DOHH2 (cell line): ENCODE measurements at regions not wholly inside any gene's neighbourhood (a gene's known extent, or its start where the extent isn't known, plus 50 kb on each side); places are given as distances from the start of the nearest gene placed in this dataset.
"Not testable (repeated sequence)": the region's sequence is repeated elsewhere in the genome, so short reads cannot be mapped to it uniquely, and the experiment has no call there.

Experiments used
- H3F3A ChIP-seq: fragments of 200-600 bp; sonication (generic), shearing (Covaris generic); 2 replicates; pipeline ENCODE4 v1.6.0; 2016; ENCODE audit warnings: antibody characterized with exemption, mild to moderate bottlenecking; ENCODE audit not compliant: control insufficient read depth, insufficient read depth
- H3K27ac ChIP-seq: fragments of 200-600 bp; sonication (generic); 2 replicates; pipeline ENCODE4 v1.5.1; 2014; ENCODE audit warnings: low read depth, mild to moderate bottlenecking, low read length, moderate library complexity
- H3K27me3 ChIP-seq: fragments of 200-600 bp; sonication (generic); 2 replicates; pipeline ENCODE4 v1.6.1; 2014; ENCODE audit warnings: mild to moderate bottlenecking, low read length, mixed read lengths; ENCODE audit not compliant: control insufficient read depth
- H3K36me3 ChIP-seq: fragments of 200-600 bp; sonication (generic); 2 replicates; pipeline ENCODE4 v1.6.1; 2014; ENCODE audit warnings: mild to moderate bottlenecking, low read length, moderate library complexity, mixed read lengths; ENCODE audit not compliant: control insufficient read depth
- H3K4me1 ChIP-seq: fragments of 200-600 bp; sonication (generic); 2 replicates; pipeline ENCODE4 v1.6.1; 2014; ENCODE audit warnings: mild to moderate bottlenecking, low read length, mixed read lengths; ENCODE audit not compliant: control insufficient read depth
- H3K4me2 ChIP-seq: fragments of 200-600 bp; sonication (generic); 2 replicates; pipeline ENCODE4 v1.6.0; 2014; ENCODE audit warnings: mild to moderate bottlenecking, low read length, moderate library complexity
- H3K4me3 ChIP-seq: fragments of 200-600 bp; sonication (generic); 2 replicates; pipeline ENCODE4 v1.5.1; 2014; ENCODE audit warnings: mild to moderate bottlenecking, low read length, mixed read lengths
- H3K79me2 ChIP-seq: fragments of 200-600 bp; sonication (generic); 2 replicates; pipeline ENCODE4 v1.6.1; 2014; ENCODE audit warnings: mild to moderate bottlenecking, low read length, mixed read lengths; ENCODE audit not compliant: control insufficient read depth
- H3K9me2 ChIP-seq: fragments of 200-600 bp; sonication (generic); replicated peaks from 2 replicates; pipeline ENCODE4 v1.6.1; 2014; ENCODE audit warnings: mild to moderate bottlenecking, low read length, mixed read lengths; ENCODE audit not compliant: control insufficient read depth
- H3K9me3 ChIP-seq: fragments of 200-600 bp; sonication (generic); 2 replicates; pipeline ENCODE4 v1.6.1; 2014; ENCODE audit warnings: antibody characterized with exemption, low read length, mixed read lengths; ENCODE audit not compliant: control insufficient read depth, insufficient read depth
- H4K20me1 ChIP-seq: fragments of 200-600 bp; sonication (generic); 2 replicates; pipeline ENCODE4 v1.6.0; 2014; ENCODE audit warnings: low read depth, mild to moderate bottlenecking, antibody characterized with exemption, low read length, moderate library complexity; ENCODE audit not compliant: control insufficient read depth, insufficient read depth
- CTCF ChIP-seq: fragments of 200-600 bp; sonication (generic); IDR thresholded peaks from one replicate; pipeline ENCODE4 v1.5.1; 2014; ENCODE audit warnings: antibody characterized with exemption, mild to moderate bottlenecking, low read depth, low read length; ENCODE audit not compliant: poor library complexity, severe bottlenecking
- EZH2phosphoT487 ChIP-seq: fragments of 200-600 bp; sonication (generic); IDR thresholded peaks from 2 replicates; pipeline ENCODE4 v1.6.1; 2017; ENCODE audit warnings: borderline replicate concordance, mild to moderate bottlenecking, antibody characterized with exemption, low read length, moderate library complexity, mixed read lengths

GRCh38 chr16:31581065-31581464 is 53.4 kb downstream of the AHSP start:
- H3K4me1 ChIP-seq, H3K79me2 ChIP-seq, H3K4me2 ChIP-seq, H3K4me3 ChIP-seq, H3F3A ChIP-seq, H3K36me3 ChIP-seq, H3K27me3 ChIP-seq, H3K9me2 ChIP-seq, H3K27ac ChIP-seq, H4K20me1 ChIP-seq: not testable (repeated sequence)
- peaks cover 10% of the 10 kb centered on the region; the same call in 1 of the 2 replicates for H3K9me3 ChIP-seq

DNA sequence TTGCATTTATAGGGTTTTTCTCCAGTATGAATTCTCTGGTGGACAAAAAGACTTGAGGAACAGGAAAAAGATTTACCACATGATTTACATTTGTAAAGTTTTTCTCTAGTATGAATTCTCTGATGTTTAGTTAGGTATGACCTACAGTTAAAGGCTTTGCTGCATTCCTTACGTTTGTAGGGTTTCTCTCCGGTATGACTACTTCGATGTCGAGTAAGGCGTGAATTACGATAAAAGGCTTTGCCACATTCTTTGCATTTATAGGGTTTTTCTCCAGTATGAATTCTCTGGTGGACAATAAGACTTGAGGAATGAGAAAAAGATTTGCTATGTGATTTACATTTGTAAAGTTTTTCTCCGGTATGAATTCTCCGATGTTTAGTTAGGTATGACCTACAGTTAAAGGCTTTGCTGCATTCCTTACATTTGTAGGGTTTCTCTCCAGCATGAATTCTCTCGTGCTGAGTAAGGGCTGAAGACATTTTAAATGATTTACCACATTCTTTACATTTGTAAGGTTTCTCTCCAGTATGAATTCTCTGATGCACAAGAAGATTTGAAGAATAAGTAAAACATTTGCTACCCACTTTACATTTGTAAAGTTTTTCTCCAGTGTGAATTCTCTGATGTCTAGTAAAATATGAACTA is 74.2 kb downstream of the AHSP start:
- H4K20me1 ChIP-seq, H3K4me3 ChIP-seq, H3K9me2 ChIP-seq, H3K4me2 ChIP-seq, H3K27ac ChIP-seq, H3K4me1 ChIP-seq, H3K27me3 ChIP-seq, H3K36me3 ChIP-seq, H3F3A ChIP-seq, H3K79me2 ChIP-seq: not testable (repeated sequence)
- peaks cover 22% of the 10 kb centered on the region for H3K9me3 ChIP-seq

- H3K4me3 ChIP-seq: no peak overlapping the region
- H3K27ac ChIP-seq: no peak overlapping the region
- no peaks in the 10 kb centered on the region for H3K36me3 ChIP-seq
- no peak overlapping the region for H3K4me2 ChIP-seq
- TF ChIP-seq EZH2phosphoT487: no peak
- TF ChIP-seq CTCF: no peak
- no peaks in the 10 kb centered on the region for H3K79me2 ChIP-seq
- H3K4me1 ChIP-seq: peaks cover 7% of the 10 kb centered on the region
- no peaks in the 10 kb centered on the region for H4K20me1 ChIP-seq
- no peaks in the 10 kb centered on the region for H3K9me2 ChIP-seq
- no peaks in the 10 kb centered on the region for H3K27me3 ChIP-seq
- no peaks in the 10 kb centered on the region for H3F3A ChIP-seq
- H3K9me3 ChIP-seq: no peaks in the 10 kb centered on the region
These were observed 90.4 kb downstream of the AHSP start for GRCh38 chr16:31618130-31618529.

DNA sequence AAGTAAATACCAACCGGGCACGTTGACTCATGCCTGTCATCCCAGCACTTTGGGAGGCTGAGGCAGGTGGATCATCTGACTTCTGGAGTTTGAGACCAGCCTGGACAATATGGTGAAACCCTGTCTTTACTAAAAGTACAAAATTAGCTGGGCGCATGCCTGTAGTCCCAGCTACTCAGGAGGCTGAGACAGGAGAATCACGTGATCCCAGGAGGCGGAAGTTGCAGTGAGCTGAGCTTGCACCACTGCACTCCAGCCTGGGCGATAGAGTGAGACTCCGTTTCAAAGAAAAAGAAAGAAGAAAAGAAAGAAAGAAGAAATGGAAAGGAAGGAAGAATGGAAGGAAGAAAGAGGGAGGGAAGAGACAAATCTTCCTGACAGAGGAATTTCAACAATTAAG is 108.7 kb downstream of the AHSP start:
- H4K20me1 ChIP-seq: no peaks in the 10 kb centered on the region
- no peak for TF ChIP-seq EZH2phosphoT487
- no peak for TF ChIP-seq CTCF
- no peaks in the 10 kb centered on the region for H3F3A ChIP-seq
- no peaks in the 10 kb centered on the region for H3K9me3 ChIP-seq
- no peaks in the 10 kb centered on the region for H3K36me3 ChIP-seq
- H3K4me2 ChIP-seq: no peak overlapping the region
- H3K9me2 ChIP-seq: no peaks in the 10 kb centered on the region
- no peak overlapping the region for H3K4me3 ChIP-seq
- no peaks in the 10 kb centered on the region for H3K4me1 ChIP-seq
- no peaks in the 10 kb centered on the region for H3K79me2 ChIP-seq
- no peaks in the 10 kb centered on the region for H3K27me3 ChIP-seq
- H3K27ac ChIP-seq: no peak overlapping the region
